Stomach (tissue), 8 donors: ENCODE measurements at regions not wholly inside any gene's neighbourhood (a gene's known extent, or its start where the extent isn't known, plus 50 kb on each side); places are given as distances from the start of the nearest gene placed in this dataset.

ENCODE experiments used
- DNase-seq, 2 donors: peaks; one replicate each; pipeline versions ENCODE4 v3.0.0 to v3.0.0-alpha.2; 2013 to 2019
- H3K27ac ChIP-seq, 5 donors: fragments of 200-600 bp in 4 of 5; sonication (generic) in 4 of 5; one replicate each; pipeline ENCODE4 v1.5.1; 2013 to 2019; ENCODE audit warnings: mild to moderate bottlenecking in 1 of 5, moderate library complexity in 1 of 5
- H3K27me3 ChIP-seq, 3 donors: fragments of 200-600 bp; sonication (generic); one replicate each; pipeline ENCODE4 v1.5.1; 2017 to 2019; ENCODE audit warnings: mixed run types in 1 of 3
- H3K36me3 ChIP-seq, 4 donors: fragments of 200-600 bp; sonication (generic); 1 replicate in 3 of 4; 2 replicates in 1 of 4; pipeline ENCODE4 v1.5.1; 2016 to 2019
- H3K4me1 ChIP-seq, 4 donors: fragments of 200-600 bp; sonication (generic); one replicate each; pipeline ENCODE4 v1.5.1; 2016 to 2019
- H3K4me3 ChIP-seq, 4 donors: fragments of 200-600 bp; sonication (generic) in 3 of 4; one replicate each; pipeline ENCODE4 v1.5.1; 2016 to 2019; ENCODE audit warnings: mild to moderate bottlenecking in 1 of 4
- H3K9me3 ChIP-seq, 4 donors: fragments of 200-600 bp; sonication (generic); one replicate each; pipeline ENCODE4 v1.5.1; 2016 to 2019
- CTCF ChIP-seq, 7 experiments: fragments of 450-650 bp in 4 of 7; fragments of 200-600 bp in 3 of 7; sonication (generic) in 3 of 7; IDR thresholded peaks; one replicate each; pipeline ENCODE4 v1.5.1; 2016 to 2019; ENCODE audit warnings: antibody characterized with exemption in 7 of 7, control low read depth in 2 of 7, mild to moderate bottlenecking in 1 of 7
- EP300 ChIP-seq: sonication (generic); formaldehyde crosslinking; IDR thresholded peaks from one replicate; pipeline ENCODE4 v1.6.1; 2017; ENCODE audit warnings: antibody characterized with exemption
- POLR2A ChIP-seq, 4 donors: fragments of 450-650 bp; IDR thresholded peaks; one replicate each; pipeline ENCODE4 v1.6.1; 2016; ENCODE audit warnings: antibody characterized with exemption in 4 of 4, control low read depth in 2 of 4, mild to moderate bottlenecking in 1 of 4, moderate library complexity in 1 of 4
- POLR2AphosphoS5 ChIP-seq, 3 donors: sonication (generic); formaldehyde crosslinking; IDR thresholded peaks; one replicate each; pipeline ENCODE4 v1.6.1; 2016; ENCODE audit warnings: antibody characterized with exemption in 3 of 3
- WGBS, 5 donors: extraction: QIAGEN DNeasy Blood & Tissue Kit in 3 of 5; methylation state at CpG; one replicate each; pipeline versions ENCODE4 v1.1.5 to v1.1.7; 2013 to 2018; 5-methylcytosine and 5-hydroxymethylcytosine counted together
- intact Hi-C: fragments of 100-400 bp; cut with DNase I; formaldehyde crosslinking; loops from one replicate; pipeline ENCODE4 v1.15.1; 2023; ENCODE audit warnings: low total_unique reads
- donor health status: healthy with polysubstance abuse.
- donor health status: Bipolar disorder and iron deficiency.
- donor health status: healthy.

- intact Hi-C loops = no loop called here
- 26 to 67% (median 55%) methylated on average over 1 of the region's 1 CpG for WGBS, 5 donors
- H3K4me3 ChIP-seq = no peak overlapping the region
- no peak for DNase-seq
- no peaks in the 10 kb centered on the region for H3K36me3 ChIP-seq
- H3K9me3 ChIP-seq = no peaks in the 10 kb centered on the region
- H3K4me1 ChIP-seq = no peaks in the 10 kb centered on the region
- no peaks in the 10 kb centered on the region for H3K27me3 ChIP-seq
- no peak overlapping the region for H3K27ac ChIP-seq
- TF ChIP-seq CTCF (IDR thresholded peaks at IDR 0.05) (no peak), POLR2AphosphoS5 (IDR thresholded peaks at IDR 0.05) (no peak)
Observed at GRCh38 chrX:82556588-82556987, 951.5 kb upstream of the POU3F4 start.

GRCh38 chrX:82585868-82586267 is 922.2 kb upstream of the POU3F4 start:
- DNase-seq = peak in 1 of 2 donors; percentile 5
- no peak overlapping the region for H3K4me3 ChIP-seq
- H3K9me3 ChIP-seq = peaks cover 0 to 4% (median 0%) of the 10 kb centered on the region in 4 donors
- H3K27ac ChIP-seq = peak overlapping the region in 1 of 5 donors; percentile 39
- no peaks in the 10 kb centered on the region for H3K27me3 ChIP-seq
- no peaks in the 10 kb centered on the region for H3K36me3 ChIP-seq
- intact Hi-C loops = no loop called here
- WGBS, 5 donors = 13 to 23% (median 18%) methylated on average over 3 of the region's 3 CpGs
- TF ChIP-seq EP300 (no peak), CTCF (IDR thresholded peaks at IDR 0.05) (no peak)
- peaks cover 0 to 13% (median 2%) of the 10 kb centered on the region in 4 donors for H3K4me1 ChIP-seq

DNA sequence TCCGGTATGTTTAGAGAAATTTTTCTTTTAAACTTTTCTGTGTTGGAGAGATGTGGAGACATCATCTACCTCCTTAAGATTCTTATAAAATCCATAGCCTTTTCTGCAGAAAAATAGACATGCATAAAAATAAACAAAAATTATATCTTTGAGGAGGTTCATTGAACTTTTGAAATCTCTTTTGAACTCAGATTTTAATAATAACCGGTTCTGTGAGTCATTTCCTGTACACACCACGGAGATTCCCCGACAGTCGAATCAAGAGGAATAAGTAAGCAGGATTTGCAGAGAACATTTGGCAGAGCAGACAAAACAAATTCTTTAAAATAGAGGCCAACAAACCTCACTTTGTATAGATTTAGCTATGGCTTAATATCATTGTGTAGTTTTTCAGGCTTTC is 918.7 kb upstream of the POU3F4 start:
- no peak overlapping the region for H3K4me3 ChIP-seq
- H3K36me3 ChIP-seq = no peaks in the 10 kb centered on the region
- H3K27ac ChIP-seq = no peak overlapping the region
- peak in 1 of 2 donors; percentile 10 for DNase-seq
- peaks cover 0 to 13% (median 2%) of the 10 kb centered on the region in 4 donors for H3K4me1 ChIP-seq
- WGBS, 5 donors = 18 to 32% (median 25%) methylated on average over 5 of the region's 5 CpGs
- H3K9me3 ChIP-seq = no peaks in the 10 kb centered on the region
- H3K27me3 ChIP-seq = no peaks in the 10 kb centered on the region
- intact Hi-C loops = no loop called here
- TF ChIP-seq POLR2A (IDR thresholded peaks at IDR 0.05) (no peak), POLR2AphosphoS5 (IDR thresholded peaks at IDR 0.05) (no peak), CTCF (IDR thresholded peaks at IDR 0.05) (no peak), EP300 (no peak)

DNA sequence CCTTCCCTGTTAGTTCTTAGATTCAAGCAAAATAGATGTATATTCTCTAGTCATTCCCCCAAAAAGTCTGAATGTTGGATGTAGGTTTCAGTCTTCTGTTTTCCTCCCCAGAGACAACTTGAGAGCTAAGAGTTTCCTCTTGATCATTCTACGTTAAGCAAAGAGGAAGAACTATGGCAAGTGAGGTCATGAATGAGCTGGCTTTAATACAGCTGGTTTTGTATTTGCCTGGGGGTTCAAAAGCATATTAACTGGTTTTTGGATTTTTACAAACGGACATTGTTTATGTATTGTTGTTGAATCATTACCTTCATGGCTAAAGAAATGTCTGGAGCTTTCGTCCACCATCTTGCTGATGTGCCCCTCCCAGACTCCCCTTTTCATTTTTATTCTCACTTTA is 916.7 kb upstream of the POU3F4 start:
- peaks cover 0 to 1% (median 0%) of the 10 kb centered on the region in 4 donors for H3K4me1 ChIP-seq
- H3K4me3 ChIP-seq = no peak overlapping the region
- no peak for DNase-seq
- H3K36me3 ChIP-seq = no peaks in the 10 kb centered on the region
- intact Hi-C loops = no loop called here
- 64 to 83% (median 74%) methylated on average over 3 of the region's 3 CpGs for WGBS, 5 donors
- no peaks in the 10 kb centered on the region for H3K9me3 ChIP-seq
- H3K27me3 ChIP-seq = no peaks in the 10 kb centered on the region
- H3K27ac ChIP-seq = no peak overlapping the region
- TF ChIP-seq CTCF (IDR thresholded peaks at IDR 0.05) = no peak
- no peak for TF ChIP-seq POLR2A (IDR thresholded peaks at IDR 0.05)
- TF ChIP-seq POLR2AphosphoS5 (IDR thresholded peaks at IDR 0.05) = no peak
- TF ChIP-seq EP300 = no peak

DNA sequence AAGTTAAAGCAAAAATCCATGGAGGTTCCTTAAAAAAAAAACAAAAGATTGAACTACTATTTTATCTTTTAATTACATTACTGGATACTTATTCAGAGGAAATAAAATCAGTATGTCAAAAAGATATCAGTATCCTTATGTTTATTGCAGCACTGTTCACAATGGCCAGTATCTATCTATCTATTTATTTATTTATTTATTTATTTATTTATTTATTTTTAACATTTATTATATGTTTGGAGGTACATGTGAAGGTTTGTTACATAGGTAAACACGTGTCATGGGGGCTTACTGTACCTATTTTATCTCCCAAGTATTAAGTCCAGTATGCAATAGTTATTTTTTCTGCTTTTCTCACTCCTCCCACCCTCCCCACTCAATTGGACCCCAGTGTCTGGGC is 881.1 kb upstream of the POU3F4 start:
- Histone ChIP-seq H3K9me3 (peaks cover 0 to 8% (median 0%) of the 10 kb centered on the region in 4 donors), H3K27me3 (no peaks in the 10 kb centered on the region), H3K4me3 (no peak overlapping the region), H3K27ac (no peak overlapping the region), H3K36me3 (no peaks in the 10 kb centered on the region), H3K4me1 (no peaks in the 10 kb centered on the region)
- 31 to 55% (median 44%) methylated on average over 1 of the region's 1 CpG for whole genome bisulfite sequencing, 5 donors
- DNase-seq = no peak
- intact Hi-C loops = no loop called here
- TF ChIP-seq POLR2A (IDR thresholded peaks at IDR 0.05) = no peak
- no peak for TF ChIP-seq EP300
- TF ChIP-seq CTCF (IDR thresholded peaks at IDR 0.05) = no peak
- TF ChIP-seq POLR2AphosphoS5 (IDR thresholded peaks at IDR 0.05) = no peak
